ENCODE measurements at regions not wholly inside any gene's neighbourhood (a gene's known extent, or its start where the extent isn't known, plus 50 kb on each side); places are given as distances from the start of the nearest gene placed in this dataset.
"Not testable (repeated sequence)": the region's sequence is repeated elsewhere in the genome, so short reads cannot be mapped to it uniquely, and the experiment has no call there.

- DNase-seq = no peak
These were observed 684.3 kb upstream of the RAG2 start for GRCh38 chr11:37282367-37282766.

DNA sequence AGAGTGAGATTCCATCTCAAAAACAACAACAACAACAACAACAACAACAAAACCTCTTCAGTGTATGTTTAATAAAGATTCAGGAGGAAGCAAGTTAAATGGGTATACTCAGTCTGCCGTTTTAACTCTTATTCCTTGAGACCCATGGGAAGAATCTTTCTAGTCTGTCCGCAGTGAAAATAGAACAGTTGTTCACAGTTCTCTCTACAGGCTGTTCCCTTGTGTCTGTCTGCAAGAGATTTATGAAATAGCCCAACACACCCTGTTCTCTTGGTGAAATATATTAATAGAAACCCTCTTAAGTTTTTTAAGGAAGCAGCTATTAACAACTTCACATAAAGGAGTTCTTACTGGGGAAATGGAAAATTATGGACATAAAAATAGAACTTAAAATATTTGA lies 682.2 kb upstream of the RAG2 start:
- no peak for DNase-seq

DNA sequence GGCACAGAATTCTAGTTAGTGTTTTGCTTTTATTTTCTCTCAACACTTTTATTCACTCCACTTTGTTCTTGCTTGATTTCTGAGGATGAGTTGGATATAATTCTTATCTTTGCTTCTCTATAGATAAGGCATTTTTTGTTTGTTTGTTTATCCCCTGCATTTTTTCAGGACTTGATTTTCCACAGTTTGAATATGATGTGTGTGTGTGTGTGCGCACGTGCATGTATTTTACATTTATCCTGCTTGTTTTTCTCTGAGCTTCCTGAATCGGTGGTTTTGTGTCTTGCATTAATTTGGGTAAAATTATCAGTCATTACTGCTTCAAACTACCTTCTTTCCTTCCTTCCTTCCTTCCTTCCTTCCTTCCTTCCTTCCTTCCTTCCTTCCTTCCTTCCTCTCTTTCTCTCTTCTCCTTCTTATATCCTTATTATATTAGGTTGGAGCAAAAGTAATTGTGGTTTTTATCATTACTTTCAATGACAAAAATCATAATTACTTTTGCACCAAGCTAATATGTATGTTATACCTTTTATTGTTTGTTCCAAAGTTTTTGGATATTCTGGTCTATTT lies 679.9 kb upstream of the RAG2 start:
- no peak for DNase-seq

- no peak for DNase-seq
These were observed 666.7 kb upstream of the RAG2 start for GRCh38 chr11:37264783-37265182.

DNA sequence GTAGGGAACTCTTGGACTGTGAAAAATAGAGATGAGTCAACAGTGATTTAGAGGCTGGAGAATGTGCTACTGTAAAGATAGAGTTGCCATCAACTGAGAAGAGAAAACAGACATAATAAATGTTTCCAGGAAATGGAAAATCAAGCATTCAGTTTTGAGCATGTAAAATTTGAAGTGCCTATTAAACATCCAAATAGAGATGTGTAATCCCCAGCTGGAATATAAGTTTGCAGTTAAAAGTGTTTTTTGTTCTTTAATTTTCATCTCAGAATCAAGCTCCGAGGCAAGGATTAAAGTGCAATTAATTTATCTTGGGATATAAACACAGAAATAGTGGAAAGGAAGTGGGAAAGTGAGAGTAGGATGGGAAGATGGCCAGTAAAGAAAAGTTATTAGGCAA lies 666.0 kb upstream of the RAG2 start:
- DNase-seq = no peak

DNA sequence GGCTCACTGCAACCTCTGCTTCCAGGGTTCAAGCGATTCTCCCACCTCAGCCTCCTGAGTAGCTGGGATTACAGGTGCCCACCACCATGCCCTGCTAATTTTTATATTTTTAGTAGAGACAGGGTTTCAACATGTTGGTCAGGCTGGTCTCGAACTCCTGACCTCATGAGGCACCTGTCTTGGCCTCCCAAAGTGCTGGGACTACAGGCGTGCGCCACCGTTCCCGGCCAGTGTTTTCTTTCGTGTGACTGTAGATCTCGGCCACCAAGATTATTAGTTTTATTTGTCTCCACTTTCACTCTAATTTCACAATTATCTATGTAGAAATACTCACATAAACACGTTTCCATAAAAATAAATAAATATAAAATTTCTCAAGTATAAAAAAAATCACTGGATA lies 665.4 kb upstream of the RAG2 start:
- DNase-seq = not testable (repeated sequence)

- no peak for DNase-seq
These were observed 661.7 kb upstream of the RAG2 start for GRCh38 chr11:37259734-37260133.

- DNase-seq = no peak
These were observed 650.1 kb upstream of the RAG2 start for GRCh38 chr11:37248145-37248544.

GRCh38 chr11:37246092-37246491 lies 648.1 kb upstream of the RAG2 start:
- DNase-seq = not testable (repeated sequence)

DNA sequence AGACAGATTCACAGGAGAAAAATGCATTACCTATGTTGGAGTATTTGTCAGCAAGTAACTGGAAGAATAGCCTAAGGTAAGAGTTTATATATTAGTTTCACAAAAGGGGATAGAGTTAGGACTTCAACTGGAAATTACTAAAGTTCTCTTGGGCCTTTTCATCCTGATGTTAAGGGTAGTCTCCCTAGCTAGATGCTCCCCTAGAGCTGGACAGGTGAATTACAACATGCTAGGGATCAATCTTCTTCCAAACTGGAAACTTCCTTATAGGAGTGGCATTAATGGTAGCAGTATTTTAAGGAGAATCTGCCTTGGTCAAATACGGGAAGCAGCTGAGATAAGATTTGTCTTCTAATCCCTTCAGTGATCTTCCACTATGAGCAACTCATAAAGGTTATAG lies 632.8 kb upstream of the RAG2 start:
- no peak for DNase-seq

- DNase-seq = no peak
These were observed 625.9 kb upstream of the RAG2 start for GRCh38 chr11:37223962-37224361.

- DNase-seq = no peak
These were observed 605.0 kb upstream of the RAG2 start for GRCh38 chr11:37203006-37203405.

DNA sequence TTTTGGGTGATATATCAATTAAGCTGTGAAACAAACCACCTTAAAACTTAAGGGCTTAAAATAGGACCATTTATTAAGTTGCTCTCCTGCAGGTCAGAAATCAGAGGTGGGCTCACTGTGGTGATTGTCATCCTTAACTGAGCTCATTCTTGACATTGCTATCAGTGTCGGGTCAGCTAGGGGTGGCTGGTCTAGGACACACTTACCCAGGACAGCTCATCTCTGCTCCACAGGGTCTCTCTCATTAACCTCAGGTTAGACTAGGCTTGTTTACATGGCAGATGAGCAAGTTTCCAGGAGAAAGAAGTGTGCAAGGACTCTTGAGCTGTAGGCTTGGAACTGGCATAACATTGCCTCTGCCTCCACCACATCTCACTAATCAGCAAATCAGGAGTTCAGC lies 601.0 kb upstream of the RAG2 start:
- no peak for DNase-seq

DNA sequence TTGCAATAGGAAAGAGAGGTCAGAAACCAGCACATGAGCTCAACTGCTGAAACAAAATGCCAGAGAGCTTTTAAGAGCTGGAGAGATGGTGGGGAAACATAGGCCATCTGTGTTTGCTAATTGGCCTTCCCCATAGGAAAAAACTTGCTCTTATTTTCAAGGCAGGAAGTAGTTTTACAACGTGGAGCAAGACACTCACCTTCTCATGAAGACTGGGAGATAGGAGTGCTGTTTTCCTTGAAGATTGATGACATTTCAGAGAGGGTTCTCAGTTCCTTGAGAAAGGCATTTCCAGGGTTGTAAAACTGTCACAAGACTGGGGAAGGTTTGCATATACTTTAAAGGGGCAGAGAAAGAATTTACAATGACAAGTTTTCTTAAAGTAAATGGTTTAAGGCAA lies 586.3 kb upstream of the RAG2 start:
- DNase-seq = peak; percentile 19

DNA sequence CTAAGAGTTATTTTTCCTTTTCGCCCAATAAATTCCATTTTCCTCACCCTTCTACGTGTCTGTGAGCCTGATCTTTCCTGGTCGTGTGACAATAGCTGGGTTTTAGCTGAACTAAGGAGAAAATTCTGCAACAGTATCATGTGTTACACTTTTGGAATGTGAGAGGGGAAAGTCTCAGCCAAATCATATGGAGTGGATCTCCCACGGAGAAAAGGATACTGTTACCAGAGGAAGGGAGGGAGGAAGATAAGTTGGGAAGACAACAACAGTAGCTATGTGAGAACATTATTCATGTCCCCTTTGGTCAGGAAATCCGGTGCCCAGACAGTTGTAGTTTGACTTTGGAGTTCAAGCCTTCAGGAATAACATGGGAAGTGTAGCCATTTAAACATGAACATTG lies 584.0 kb upstream of the RAG2 start:
- peak; percentile 18 for DNase-seq

DNA sequence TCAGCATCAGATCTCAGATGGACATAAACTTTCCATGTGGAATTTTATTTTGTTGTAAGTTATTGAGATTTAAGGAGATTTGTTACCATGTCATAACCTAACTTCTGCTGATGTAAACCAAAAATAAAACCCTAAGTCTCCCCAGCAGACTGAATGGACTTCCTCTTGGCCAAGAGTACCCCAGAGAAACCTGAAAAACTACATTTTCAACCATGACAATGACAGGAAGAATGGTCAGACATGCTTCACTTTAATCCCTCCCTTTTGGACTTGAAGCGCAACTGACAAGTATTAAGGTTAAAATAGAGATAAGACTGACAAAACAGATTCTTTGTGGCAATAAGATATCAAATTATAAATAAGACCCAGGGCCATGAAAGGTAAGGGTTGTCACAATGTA lies 579.7 kb upstream of the RAG2 start:
- no peak for DNase-seq

- no peak for DNase-seq
These were observed 573.4 kb upstream of the RAG2 start for GRCh38 chr11:37171451-37171850.

DNA sequence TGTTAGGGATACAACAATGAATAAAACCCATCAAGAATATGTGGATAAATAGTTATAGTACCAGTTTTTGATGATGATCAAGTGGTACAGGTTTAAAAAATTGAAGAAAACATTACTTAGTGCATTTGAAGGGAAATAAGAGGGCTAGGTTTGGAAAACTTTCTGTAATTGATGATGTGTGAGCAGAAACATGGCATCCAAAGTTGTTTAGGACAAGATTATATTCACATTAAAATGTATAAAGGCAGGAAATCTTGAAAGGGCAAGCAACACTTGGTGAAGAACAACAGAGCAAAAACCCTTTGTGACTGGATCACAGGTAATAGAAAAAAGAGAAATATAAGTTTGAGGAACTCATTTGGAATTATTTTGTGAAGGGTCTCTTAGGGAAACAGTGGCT lies 572.3 kb upstream of the RAG2 start:
- no peak for DNase-seq

DNA sequence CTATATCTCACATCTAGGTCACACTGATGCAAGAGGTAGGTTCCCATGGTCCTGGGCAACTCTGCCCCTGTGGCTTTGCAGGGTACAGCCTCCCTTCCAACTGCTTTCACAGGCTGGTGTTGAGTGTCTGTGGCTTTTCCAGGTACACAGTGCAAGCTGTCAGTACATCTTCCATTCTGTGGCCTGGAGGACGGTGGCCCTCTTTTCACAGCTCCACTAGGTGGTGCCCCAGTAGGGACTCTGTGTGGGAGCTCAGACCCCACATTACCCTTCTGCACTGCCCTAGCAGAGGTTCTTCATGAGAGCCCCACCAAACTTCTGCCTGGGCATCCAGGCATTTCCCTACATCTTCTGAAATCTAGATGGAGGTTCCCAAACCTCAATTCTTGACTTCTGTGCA lies 547.4 kb upstream of the RAG2 start:
- not testable (repeated sequence) for DNase-seq

- DNase-seq = no peak
These were observed 544.6 kb upstream of the RAG2 start for GRCh38 chr11:37142591-37142990.

DNA sequence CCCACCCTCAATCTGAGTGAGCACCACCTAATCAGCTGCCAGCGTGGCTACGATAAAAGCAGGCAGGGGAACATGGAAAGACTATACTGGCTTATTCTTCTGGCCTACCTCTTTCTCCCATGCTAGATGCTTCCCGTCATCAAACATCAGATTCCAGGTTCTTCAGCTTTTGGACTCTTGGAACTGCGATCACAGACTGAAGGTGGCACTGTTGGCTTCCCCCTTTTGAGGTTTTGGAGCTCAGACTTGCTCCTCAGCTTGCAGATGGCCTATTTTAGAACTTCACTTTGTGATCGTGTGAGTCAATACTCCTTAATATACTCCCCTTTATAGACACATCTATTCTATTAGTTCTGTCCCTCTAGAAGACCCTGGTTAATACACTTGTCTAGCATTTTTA lies 543.7 kb upstream of the RAG2 start:
- DNase-seq = no peak

GRCh38 chr11:37135606-37136005 lies 537.6 kb upstream of the RAG2 start:
- DNase-seq = not testable (repeated sequence)

DNA sequence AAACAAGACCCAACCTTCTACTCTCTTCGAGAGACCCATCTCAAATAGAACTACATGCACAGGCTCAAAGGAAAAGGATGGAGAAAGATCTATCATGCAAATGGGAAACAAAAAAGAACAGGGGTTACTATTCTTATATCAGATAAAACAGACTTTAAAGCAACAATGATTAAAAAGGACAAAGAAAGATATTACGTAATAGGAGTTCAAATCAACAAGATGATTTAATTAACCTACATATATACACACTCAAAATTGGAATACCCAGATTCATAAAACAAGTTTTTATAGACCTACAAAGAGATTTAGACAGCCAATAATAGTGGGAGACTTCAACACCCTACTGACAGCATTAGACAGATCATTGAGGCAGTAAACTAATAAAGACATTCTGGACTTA lies 536.6 kb upstream of the RAG2 start:
- no peak for DNase-seq

GRCh38 chr11:37124384-37124783 lies 526.3 kb upstream of the RAG2 start:
- no peak for DNase-seq

GRCh38 chr11:37115963-37116362 lies 517.9 kb upstream of the RAG2 start:
- no peak for DNase-seq
